CD4-positive, alpha-beta T cell treated with Interferon gamma for 1 hour (primary cell): ENCODE measurements at regions not wholly inside any gene's neighbourhood (a gene's known extent, or its start where the extent isn't known, plus 50 kb on each side); places are given as distances from the start of the nearest gene placed in this dataset.

Experiments used
- DNase-seq: peaks from one replicate; pipeline ENCODE4 v3.0.0-alpha.2; 2020

DNA sequence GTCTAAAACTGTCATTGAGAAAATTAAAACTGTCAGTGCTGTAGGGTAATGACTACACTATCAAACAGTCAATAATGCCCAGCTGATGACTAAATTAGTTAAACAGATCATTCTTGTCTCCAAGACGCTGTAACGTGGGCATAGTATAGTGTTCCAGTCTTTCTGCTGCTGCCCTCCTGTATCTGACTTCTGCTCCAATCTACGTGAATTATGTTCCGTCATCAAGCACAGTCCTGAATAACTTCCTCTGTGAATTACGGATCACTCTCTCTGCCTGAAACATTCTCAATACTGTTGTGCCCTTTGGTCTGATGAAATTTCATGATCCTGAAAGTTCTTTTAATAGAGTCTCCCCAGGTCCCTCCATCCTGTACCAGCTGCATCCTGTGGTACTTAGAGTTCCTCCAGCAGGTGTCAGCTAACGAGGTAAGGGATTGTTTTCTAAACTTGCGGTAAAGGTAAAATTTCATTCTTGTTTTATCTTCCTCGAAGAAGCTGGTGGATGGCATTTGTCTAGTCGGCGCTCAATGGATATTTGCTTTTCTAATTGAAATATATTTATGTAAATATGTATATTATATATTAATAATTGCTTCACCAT, 393.5 kb upstream of the ADARB2 start:
- DNase-seq = no peak

DNA sequence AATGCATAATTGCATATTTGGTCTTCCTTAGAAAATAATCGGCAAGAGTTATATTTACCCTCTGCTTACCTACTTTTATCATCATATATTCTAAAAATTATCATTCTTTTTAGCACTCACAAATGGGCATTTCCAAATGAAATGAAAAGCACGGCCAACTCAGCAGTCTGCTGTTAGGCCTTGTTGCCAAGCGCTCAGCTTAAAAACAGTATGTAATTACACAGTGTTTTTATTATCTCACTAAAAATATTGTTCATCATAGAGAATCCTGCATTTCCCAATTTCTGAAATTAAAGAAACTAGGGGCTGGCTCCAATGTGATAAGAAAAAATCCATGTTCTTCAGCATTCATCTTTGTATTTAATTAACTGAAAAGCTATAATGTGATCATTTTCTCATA, 391.7 kb upstream of the ADARB2 start:
- DNase-seq = no peak

DNA sequence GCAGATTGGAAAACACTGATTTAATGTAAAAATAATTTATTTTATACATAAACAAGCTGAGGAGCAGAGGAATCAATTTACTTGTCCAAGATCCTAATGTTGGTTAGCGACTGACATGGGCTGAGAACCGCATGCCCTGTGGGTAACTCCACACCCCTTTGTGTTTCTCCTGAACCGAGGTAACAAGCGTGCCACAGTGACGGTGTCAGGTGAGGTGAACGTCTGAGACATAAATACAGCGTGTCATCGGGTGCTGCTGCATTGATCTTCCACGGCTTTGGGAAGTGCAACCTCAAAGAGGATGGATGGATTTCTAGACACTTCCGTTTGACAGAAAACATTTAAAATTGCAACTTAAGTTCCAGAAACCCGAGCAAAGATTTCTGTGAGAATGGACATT, 386.8 kb upstream of the ADARB2 start:
- no peak for DNase-seq

DNA sequence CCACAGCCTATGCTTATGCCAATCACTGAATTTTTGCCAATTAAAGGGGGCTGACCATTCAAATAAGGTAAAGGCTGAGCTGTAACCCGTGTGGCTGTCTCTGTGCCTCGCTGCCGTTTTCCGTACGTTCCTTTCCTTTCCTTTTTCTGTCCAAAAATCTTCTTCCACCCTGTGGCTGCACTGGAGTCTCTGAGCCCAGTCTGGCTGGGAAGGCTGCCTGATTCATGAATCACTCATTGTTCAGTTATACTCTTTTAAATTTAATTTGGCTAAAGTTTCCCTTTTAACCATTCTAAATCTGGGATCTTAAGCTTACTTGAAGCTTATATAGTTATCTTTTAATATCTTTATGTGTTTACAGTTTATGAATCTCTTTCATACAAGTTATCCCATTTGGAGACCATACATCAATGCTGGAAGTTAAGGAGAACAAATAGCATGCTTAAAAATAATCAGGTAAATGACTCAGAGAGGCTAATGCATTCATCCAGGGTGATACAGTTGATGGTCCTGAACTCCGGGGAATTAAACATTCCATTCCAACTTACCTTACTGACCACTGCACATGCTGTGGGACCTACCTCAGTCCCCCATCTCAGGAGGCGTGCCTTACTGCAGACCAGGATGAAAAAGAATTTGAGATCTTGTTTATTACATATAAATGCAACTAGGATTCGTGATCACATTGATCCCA, 385.3 kb upstream of the ADARB2 start:
- no peak for DNase-seq

DNA sequence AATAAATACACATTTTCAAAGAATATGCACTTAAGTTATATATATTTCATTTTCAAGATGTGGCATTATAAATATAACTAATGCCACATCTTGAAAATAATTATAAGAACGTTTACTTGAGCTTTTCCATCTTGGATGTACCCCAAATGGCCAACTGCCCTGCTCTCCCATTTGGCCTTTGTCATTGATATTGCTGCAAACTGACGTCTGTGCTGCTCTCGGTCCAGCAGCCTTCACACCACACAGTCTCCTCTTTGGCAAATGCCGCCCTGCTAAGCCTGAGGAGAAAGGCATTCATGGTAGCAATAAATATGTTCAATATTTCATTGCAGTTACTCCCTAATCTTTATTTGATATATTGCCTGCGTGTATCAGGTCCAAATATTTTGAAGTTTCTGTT, 384.6 kb upstream of the ADARB2 start:
- no peak for DNase-seq

DNA sequence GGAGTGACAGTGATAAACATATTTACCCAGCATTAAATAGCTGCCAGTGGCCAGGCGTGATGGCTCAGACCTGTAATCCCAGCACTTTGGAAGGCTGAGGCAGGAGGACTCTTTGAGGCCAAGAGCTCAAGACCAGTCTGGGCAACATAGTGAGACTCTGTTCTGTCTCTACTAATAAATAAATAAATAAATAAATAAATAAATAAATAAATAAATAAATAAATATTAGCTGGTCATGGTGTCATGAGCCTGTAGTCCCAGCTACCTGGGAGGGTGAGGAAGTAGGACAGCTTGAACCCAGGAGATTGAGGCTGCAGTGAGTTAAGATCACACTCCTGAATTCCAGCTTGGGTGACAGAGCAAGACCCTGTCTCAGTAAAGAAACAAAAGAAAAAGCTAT, 384.0 kb upstream of the ADARB2 start:
- no peak for DNase-seq

DNA sequence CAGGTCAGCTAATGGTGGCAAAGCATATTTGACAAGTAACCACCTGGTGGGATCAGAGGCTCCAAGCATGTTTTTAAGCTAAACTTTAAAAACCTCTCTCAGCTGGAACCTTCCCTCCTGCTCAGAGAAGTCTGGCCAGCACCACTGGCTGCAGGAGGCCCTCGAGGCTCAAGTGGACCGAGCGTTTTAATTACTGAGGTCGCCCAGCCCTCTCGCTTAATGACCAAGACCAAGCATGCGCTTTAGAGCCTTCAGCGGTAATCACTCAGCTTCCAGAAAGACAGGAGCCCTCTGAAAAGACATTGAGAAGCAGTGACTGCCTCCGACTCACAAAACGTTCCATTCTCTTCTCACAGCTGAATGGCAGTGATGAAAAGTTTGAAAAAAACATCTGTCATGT, 383.4 kb upstream of the ADARB2 start:
- DNase-seq = no peak

DNA sequence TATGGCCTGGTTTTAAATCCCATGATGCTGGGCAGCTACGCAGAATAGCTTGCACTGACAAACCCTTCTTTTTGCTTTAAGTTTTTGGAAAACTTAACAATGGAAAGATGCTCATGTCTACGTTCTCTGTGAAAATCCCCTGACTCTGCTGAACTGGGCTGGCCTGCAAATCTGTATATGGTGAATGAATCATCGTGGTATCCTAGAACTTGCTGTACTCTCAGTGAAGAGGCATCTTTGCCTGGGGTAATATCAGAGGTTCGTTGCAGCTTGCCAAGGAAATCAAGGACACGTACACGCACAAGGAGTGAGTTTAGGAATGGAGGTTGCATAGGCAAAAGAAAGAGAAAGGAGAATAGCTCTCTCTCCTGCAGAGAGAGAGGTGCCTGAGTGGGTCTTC, 382.0 kb upstream of the ADARB2 start:
- DNase-seq = no peak

DNA sequence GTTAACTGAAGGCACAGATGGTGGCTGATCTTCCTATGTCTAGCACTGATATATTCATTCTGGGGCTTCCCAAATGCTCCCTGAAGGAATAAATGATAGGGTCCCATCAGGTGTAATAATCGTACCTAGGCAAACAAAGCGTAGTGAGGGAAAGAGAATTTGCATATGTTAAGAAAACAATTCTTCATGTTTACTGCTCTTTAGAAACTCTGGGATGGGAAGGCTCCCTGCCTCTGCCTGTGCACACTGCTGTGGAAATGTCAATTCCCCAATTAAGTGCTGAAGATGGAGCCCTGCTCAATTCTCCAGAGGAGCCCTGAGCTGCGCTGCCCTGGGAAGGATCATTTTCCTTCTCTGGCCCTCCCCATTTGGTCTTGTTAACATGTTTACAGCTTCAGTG, 380.9 kb upstream of the ADARB2 start:
- DNase-seq = no peak

DNA sequence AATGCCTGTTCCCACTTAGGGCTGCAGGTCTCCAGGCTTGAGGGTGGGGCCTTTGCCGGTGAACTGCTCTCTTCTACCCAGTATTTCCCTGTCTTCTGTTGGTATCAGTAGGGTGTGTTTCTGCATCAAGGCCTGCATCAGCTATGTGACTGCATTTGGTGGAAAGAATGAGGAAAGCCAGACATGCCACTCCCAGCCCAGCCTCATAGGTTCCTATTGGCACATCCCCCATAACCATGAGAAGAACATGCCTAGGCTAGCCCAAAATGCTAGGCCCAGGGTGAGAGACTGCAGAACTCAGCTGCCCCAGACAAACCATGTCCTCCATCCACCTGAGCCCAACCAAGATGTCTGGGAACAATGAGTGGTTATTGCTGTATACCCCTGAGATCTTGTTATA, 380.3 kb upstream of the ADARB2 start:
- DNase-seq = no peak

DNA sequence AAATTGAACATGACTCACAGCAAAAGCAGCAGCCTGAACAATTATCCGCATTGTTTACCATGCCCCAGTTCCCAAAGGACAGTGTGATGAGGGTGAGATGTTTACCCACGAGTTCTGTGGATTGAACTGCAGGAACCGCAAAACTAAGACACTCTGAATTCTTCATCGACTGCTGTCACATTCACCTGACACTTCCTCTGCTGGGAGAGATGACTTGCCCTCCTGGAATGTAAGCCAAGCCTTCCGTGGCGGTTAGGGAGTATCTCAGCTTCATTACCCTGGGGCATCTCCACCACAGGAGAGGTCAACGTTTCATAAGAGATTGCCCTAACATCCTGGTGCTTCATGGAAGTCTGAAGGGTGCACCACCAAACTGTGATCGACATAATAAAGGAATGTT, 374.6 kb upstream of the ADARB2 start:
- no peak for DNase-seq

DNA sequence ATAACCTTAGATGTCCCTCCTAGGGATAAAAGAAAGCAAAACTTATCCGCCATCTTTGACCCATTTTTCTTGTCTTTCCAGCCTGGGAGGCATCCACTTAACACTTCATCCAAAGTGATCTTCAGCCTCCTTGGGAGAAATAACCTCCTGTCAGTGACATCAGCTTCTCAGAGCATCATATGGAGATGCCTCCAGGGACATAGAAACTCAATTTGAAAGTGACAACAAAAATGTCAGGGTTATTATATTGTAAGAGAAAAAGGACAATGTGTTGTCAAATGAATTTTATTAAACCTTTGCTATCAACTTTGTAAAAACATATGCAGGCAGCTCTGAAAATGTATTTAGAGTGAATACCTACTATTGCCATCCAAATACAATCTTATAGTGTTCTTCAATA, 371.2 kb upstream of the ADARB2 start:
- DNase-seq = no peak

DNA sequence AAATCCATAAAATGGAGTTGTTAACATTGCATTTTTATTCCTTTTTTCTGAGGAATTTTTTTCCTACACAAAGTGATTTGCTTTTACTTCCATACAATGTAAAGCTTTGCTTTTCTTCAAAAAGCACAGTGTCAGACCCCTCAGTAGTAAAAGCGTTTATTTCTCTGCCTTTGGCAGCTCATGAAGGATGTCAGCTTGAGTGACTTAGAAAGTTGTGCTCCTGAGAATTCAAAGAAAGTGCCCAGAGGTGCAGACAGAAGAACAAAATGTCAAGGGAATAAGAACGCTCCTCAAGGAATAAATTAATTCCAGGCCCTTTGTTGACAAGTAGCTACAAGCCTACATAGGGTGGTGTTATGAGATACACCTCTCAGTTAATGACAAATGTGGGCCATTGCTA, 369.3 kb upstream of the ADARB2 start:
- DNase-seq = no peak

DNA sequence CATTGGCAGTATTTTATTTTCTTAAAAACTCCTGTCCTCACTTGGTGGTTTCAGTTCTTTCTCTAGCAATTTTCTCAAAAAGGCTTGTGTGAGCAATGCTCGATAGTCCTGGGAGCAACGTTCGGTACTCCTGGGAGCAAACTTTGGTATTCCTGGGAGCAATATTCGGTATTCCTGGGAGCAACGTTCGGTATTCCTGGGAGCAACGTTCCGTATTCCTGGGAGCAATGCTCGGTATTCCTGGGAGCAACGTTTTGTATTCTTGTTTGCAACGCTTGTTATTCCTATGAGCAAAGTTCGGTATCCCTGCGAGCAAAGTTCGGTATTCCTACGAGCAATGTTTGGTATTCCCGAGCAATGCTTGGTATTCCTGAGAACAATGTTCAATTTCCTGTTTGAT, 362.0 kb upstream of the ADARB2 start:
- no peak for DNase-seq

DNA sequence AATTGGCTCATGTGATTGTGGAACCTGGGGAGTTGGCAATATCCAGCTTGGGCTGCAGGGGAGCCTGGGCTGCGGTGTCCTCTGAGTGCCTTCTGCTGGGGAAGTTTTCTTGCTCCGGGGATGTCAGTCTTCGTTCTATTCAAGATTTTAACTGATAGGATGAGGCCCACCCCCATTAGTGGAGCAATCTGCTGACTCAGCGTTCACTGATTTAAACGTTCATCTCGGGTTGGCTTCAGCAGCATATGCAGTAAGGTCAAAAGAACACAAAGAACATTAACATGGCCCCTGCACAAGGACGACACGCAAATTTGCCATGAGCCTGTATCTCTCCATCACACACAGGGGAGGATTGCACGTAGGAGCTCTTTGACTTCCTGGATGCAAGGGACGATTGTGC, 360.6 kb upstream of the ADARB2 start:
- DNase-seq = no peak

DNA sequence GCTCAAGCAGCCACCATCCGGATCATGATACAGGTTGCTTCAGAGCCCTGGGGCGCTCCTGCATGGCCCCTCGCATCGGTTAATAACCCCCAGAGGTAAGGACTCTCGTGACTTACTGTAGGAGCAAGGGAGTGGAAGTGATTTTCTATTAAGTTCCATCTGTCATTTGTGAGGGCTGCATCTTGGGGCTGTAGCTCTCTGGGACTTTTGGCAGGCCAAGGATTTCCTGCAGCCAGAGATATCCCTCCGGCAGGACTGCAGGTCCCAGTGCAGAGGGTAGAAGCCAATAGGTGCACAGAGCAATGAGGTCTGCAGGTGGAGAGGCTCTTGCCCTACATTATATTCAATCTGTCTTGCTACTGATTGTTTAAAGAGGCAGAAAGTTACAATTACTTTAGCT, 356.8 kb upstream of the ADARB2 start:
- DNase-seq = no peak

DNA sequence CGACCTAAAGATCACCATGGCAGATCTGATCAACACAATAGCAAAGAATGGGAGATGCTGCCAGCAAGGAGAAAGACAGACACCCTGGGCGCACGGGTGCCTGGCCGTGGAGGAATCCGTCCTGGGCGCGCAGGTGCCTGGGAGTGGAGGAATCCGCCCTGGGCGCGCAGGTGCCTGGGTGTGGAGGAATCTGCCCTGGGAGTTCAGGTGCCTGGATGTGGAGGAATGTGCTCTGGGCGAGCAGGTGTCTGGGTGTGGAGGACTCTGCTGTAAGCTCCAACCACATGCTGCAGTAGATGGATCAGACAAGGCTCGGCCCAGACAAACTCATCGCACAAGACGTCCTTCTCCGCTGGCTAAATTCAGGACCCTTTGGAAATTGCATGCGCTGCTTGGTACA, 346.3 kb upstream of the ADARB2 start:
- no peak for DNase-seq

DNA sequence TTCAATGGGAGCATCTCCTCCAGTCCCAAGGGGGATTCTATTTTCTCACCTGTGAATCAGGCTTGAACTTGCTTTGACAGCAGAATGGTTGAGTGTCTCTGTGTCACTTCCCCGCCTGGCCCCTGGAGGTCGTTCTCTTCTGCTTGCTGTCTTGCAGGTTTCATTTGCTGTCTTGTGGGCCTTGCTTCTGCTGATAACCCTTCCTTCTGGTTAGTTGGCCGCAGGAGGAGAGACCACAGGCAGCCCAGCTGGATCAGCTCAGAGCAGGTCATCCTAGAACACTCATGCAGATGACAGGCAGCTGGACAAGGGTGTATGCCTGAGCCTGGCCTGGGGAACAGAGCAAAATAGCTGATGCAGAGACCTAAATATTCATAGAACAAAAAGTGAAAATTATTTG, 344.2 kb upstream of the ADARB2 start:
- DNase-seq = no peak

DNA sequence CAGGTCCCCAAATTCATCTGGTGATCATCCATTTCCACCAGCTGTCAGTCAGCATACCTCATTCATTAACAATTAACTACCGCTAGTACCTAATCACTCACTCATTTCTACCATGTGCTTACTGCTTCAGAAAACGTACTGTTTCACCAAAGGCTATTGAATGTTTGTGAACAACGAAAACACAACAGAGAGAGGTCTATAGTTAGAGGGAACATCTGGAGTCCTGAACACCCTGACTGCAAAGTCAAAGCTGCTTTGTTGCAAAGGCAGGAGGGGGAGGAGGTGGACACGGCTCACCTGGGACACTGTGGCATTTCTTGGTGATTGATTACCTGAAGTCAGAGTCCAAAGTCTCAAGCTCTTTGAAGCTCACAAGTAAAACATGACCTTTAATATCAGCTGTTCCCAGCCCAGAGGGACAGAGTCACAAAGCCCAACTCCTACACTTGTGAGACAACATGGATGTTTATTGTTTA, 342.3 kb upstream of the ADARB2 start:
- no peak for DNase-seq

DNA sequence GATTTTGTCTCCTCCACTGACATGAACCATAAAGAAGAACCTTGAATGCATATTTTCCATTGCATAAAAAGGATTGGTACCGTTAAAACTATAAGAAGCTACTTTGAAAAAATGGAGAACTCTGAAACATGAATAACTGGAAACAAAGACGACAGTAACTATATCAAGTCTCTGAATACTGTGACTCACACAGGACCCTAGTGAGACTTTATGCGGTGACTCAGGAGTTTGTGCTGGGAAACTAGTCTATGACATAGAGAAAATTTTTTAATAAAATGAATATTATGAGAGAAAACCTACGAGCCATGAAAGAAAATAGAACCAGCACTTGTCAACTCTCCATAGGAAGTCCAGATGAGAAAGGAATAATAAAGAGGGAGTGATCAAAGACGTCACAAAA, 339.9 kb upstream of the ADARB2 start:
- DNase-seq = no peak

DNA sequence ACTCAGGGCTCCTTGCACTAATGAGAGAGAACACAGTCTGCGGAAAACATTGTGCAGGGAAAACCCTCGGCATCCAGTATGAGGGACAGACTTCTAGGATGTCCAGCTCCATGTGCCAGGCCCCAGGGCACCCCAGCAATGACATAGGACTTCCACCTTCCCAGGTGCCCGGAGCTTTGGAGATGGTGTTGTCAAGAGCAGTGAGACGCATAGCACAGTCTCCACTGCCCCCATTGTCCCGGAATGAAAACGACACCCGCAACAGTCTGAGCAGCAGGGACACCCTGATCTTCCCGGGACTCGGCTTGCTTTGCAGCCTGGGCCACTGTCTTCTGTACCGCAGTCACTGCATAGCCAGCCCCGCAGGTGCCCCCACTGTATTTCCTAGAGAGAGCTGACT, 339.2 kb upstream of the ADARB2 start:
- DNase-seq = no peak

DNA sequence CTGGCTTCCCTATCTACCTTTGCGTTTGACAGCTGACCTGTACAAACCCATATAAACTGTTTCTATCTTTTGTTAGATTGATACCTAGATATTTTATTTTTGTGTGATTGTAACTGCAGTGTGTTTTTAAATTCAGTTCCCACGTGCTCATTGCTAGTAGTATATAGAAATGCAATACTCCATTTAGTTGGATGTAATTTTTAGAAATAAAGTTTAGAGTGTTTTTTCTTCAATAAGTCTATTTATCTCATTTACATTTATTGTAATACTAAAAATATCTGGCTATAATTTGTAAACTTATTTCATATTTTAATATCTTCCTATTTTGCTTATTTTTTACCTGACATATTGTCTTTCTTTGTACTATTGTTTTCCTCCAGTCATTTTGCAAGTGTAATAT, 329.7 kb upstream of the ADARB2 start:
- DNase-seq = no peak

DNA sequence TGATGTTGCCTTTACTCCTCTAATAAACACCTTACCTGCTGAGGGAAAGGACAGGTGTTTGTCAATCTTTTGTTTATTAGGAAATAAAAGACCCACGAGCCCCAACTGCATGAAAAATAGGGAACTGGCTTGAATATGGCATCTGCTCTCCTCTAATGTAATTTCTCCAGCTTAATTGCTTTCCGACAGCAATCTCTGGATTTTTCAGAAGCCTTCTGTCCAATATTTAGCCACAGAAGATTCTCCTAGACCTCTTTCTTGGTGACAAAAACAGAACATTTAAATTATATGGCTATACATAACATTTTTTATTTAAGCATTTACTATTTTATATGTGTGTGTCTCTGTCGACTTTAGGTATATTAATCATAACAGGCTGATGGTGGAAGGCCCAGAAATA, 317.4 kb upstream of the ADARB2 start:
- DNase-seq = no peak

DNA sequence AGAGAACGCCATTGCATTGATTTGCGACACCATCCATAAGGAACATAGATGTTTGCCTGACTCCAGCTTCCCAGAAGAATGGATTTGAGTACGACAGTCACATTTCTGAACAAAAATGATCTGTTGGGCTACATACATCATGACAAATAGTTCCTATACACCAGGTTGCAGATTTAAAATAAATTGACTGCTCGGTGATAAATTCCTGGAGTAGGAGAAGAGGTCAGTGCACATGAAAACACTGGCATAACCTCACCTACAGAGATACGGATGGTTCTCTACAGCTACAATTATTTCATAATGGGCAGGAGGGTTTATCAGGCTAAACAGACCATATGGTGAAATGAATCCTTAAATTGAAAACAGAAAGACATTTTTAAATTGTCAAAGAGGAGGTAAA, 316.5 kb upstream of the ADARB2 start:
- no peak for DNase-seq

DNA sequence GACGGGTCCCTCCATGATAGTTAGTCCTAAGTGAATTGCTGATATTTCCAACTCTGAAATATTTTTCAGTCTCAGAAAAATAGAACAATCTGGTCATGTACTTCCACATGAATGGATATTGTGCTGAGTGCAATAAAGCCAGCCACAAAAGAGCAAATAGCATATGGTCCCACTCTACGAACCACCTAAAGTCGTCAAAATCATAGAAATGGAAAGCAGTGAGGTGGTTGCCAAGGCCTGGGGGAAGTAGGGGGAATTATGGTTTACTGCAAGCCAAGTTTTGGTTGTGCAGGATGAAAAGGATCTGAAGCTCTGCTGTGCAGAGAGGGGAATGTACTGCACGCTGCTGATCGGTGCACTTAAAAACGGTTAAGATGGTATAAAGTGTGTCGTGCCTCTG, 313.8 kb upstream of the ADARB2 start:
- DNase-seq = no peak
